Glutamatergic neuron (in vitro differentiated cells): ENCODE measurements at regions not wholly inside any gene's neighbourhood (a gene's known extent, or its start where the extent isn't known, plus 50 kb on each side); places are given as distances from the start of the nearest gene placed in this dataset.
"Not testable (repeated sequence)": the region's sequence is repeated elsewhere in the genome, so short reads cannot be mapped to it uniquely, and the experiment has no call there.

Experiments
- DNase-seq: peaks from one replicate; pipeline ENCODE4 v3.0.0; 2022
- H3K27ac Mint-ChIP-seq: one replicate; pipeline ENCODE4 v1.8.0; 2020; ENCODE audit warnings: mild to moderate bottlenecking, mixed read lengths, inconsistent platforms; ENCODE audit not compliant: unreplicated experiment
- H3K27me3 Mint-ChIP-seq: one replicate; pipeline ENCODE4 v1.8.0; 2020; ENCODE audit warnings: mild to moderate bottlenecking, moderate library complexity, mixed read lengths, inconsistent platforms; ENCODE audit not compliant: unreplicated experiment
- H3K36me3 Mint-ChIP-seq: one replicate; pipeline ENCODE4 v1.8.0; 2020; ENCODE audit warnings: mild to moderate bottlenecking, mixed read lengths, inconsistent platforms; ENCODE audit not compliant: unreplicated experiment
- H3K4me1 Mint-ChIP-seq: one replicate; pipeline ENCODE4 v1.8.0; 2020; ENCODE audit warnings: mild to moderate bottlenecking, low read depth, mixed read lengths, inconsistent platforms; ENCODE audit not compliant: unreplicated experiment
- H3K4me3 Mint-ChIP-seq: one replicate; pipeline ENCODE4 v1.8.0; 2020; ENCODE audit warnings: mild to moderate bottlenecking, mixed read lengths, inconsistent platforms; ENCODE audit not compliant: unreplicated experiment
- H3K9me3 Mint-ChIP-seq: one replicate; pipeline ENCODE4 v1.8.0; 2020; ENCODE audit warnings: mild to moderate bottlenecking, moderate library complexity, mixed read lengths, inconsistent platforms; ENCODE audit not compliant: unreplicated experiment
- TF ChIP-seq, protein P1 (sequence below): fragments of 200-600 bp; sonication (generic); IDR thresholded peaks from one replicate; pipeline ENCODE4 v1.5.0; 2021; ENCODE audit not compliant: partially characterized antibody, unreplicated experiment

- H3K36me3 Mint-ChIP-seq, result no peaks in the 10 kb centered on the region
- H3K27me3 Mint-ChIP-seq, result peaks cover 6% of the 10 kb centered on the region
- no peak for DNase-seq
- no peak overlapping the region for H3K27ac Mint-ChIP-seq
- TF ChIP-seq, protein P1, sequence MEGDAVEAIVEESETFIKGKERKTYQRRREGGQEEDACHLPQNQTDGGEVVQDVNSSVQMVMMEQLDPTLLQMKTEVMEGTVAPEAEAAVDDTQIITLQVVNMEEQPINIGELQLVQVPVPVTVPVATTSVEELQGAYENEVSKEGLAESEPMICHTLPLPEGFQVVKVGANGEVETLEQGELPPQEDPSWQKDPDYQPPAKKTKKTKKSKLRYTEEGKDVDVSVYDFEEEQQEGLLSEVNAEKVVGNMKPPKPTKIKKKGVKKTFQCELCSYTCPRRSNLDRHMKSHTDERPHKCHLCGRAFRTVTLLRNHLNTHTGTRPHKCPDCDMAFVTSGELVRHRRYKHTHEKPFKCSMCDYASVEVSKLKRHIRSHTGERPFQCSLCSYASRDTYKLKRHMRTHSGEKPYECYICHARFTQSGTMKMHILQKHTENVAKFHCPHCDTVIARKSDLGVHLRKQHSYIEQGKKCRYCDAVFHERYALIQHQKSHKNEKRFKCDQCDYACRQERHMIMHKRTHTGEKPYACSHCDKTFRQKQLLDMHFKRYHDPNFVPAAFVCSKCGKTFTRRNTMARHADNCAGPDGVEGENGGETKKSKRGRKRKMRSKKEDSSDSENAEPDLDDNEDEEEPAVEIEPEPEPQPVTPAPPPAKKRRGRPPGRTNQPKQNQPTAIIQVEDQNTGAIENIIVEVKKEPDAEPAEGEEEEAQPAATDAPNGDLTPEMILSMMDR, result no peak
- no peak overlapping the region for H3K4me3 Mint-ChIP-seq
- H3K9me3 Mint-ChIP-seq, result peaks cover 2% of the 10 kb centered on the region
- H3K4me1 Mint-ChIP-seq, result no peaks in the 10 kb centered on the region
These were observed 646.7 kb upstream of the DEFB115 start for GRCh38 chr20:30610751-30611150.

DNA sequence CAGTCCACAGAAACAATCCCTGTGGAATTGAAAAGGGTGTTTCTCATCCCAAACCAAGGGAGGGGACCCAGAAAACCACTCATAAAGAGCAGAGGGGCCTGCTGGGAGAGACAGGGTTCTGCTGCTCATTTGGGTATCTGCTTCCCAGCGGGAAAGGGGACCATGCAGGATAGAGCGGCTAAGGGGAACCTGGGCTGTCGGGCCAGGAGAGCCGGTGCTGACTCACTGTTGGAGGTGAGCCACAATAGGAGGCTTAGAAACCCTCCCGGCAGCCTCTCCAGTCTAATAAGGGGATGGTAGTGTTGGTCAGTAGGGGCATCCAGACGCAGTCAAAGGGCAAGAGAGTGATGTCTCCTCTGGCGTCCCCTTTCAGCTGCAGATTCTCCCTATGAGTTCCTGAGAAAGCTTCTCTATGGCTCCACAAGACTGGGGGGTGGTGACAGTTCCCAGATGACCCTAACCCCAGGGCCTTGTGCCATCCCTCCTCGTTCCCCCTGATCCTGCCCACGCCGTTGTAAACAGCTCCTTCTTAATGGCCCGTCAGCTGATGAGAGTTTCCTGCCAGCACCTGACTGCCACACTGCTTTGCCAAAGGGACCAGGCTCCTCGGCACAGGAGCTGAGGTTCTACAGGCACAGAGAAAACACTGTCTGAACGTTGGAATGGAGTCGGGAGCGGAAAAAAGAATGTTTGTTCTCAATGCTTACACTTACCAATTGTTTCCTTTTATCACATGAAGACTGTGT, 646.1 kb upstream of the DEFB115 start:
- Mint-ChIP-seq H3K9me3 (peaks cover 2% of the 10 kb centered on the region), H3K27me3 (peaks cover 6% of the 10 kb centered on the region), H3K27ac (no peak overlapping the region), H3K36me3 (no peaks in the 10 kb centered on the region), H3K4me3 (no peak overlapping the region), H3K4me1 (no peaks in the 10 kb centered on the region)
- TF ChIP-seq, protein P1, result no peak
- no peak for DNase-seq

GRCh38 chr20:30612344-30612743, 645.1 kb upstream of the DEFB115 start:
- DNase-seq, result no peak
- Mint-ChIP-seq H3K36me3 (no peaks in the 10 kb centered on the region), H3K27ac (no peak overlapping the region), H3K27me3 (peaks cover 6% of the 10 kb centered on the region), H3K4me1 (no peaks in the 10 kb centered on the region), H3K9me3 (peaks cover 5% of the 10 kb centered on the region), H3K4me3 (no peak overlapping the region)
- TF ChIP-seq, protein P1, result no peak

- H3K36me3 Mint-ChIP-seq, H3K9me3 Mint-ChIP-seq, H3K27ac Mint-ChIP-seq, H3K27me3 Mint-ChIP-seq, DNase-seq, H3K4me1 Mint-ChIP-seq, H3K4me3 Mint-ChIP-seq: not testable (repeated sequence)
These were observed 636.1 kb upstream of the DEFB115 start for GRCh38 chr20:30621346-30621745.

DNA sequence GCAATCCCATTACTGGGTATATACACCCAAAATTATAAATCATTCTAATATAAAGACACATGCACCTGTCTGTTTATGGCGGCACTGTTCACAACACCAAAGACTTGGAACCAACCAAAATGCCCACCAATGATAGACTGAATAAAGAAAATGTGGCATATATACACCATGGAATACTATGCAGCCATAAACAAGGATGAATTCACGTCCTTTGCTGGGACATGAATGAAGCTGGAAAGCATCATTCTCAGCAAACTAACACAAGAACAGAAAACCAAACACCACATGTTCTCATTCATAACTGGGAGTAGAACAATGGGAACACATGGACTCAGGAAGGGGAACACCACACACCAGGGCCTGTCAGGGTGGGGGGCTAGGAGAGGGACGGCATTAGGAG, 633.2 kb upstream of the DEFB115 start:
- H3K36me3 Mint-ChIP-seq, H3K4me1 Mint-ChIP-seq, H3K27ac Mint-ChIP-seq, H3K4me3 Mint-ChIP-seq, DNase-seq, H3K27me3 Mint-ChIP-seq, H3K9me3 Mint-ChIP-seq: not testable (repeated sequence)

GRCh38 chr20:30629376-30629775, 628.1 kb upstream of the DEFB115 start:
- H3K36me3 Mint-ChIP-seq, H3K27me3 Mint-ChIP-seq, H3K4me3 Mint-ChIP-seq, H3K4me1 Mint-ChIP-seq, H3K9me3 Mint-ChIP-seq, H3K27ac Mint-ChIP-seq, DNase-seq: not testable (repeated sequence)
